ENCODE measurements at regions not wholly inside any gene's neighbourhood (a gene's known extent, or its start where the extent isn't known, plus 50 kb on each side); places are given as distances from the start of the nearest gene placed in this dataset.

GRCh38 chr16:73197598-73197997 lies 149.7 kb upstream of the ZFHX3 start:
- no peaks in the 10 kb centered on the region for H3K9me2 ChIP-seq (ENCODE audit: insufficient read depth)
- no peak overlapping the region for H2AFZ ChIP-seq
- Mint-ChIP-seq H3K4me1 (peaks cover 2% of the 10 kb centered on the region; the same call in 2 of the 3 replicates), H3K27ac (no peak overlapping the region), H3K4me3 (no peak overlapping the region), H3K9me3 (peaks cover 1% of the 10 kb centered on the region; the same call in 1 of the 3 replicates), H3K36me3 (ENCODE audit: low read depth) (no peaks in the 10 kb centered on the region), H3K27me3 (ENCODE audit: insufficient read depth, low read depth, poor library complexity) (peaks cover under 1% of the 10 kb centered on the region)
- no peak overlapping the region for H3K4me3 ChIP-seq
- H3K79me2 ChIP-seq (replicated peaks; ENCODE audit: insufficient read depth), result no peaks in the 10 kb centered on the region
- H3K36me3 ChIP-seq (ENCODE audit: insufficient read depth), result no peaks in the 10 kb centered on the region
- no peak overlapping the region for H3K27ac ChIP-seq (ENCODE audit: low read depth)
- no peaks in the 10 kb centered on the region for H4K20me1 ChIP-seq (replicated peaks; ENCODE audit: insufficient read depth)
- DNase-seq (ENCODE audit: low spot score), result no peak
- no peaks in the 10 kb centered on the region for H3K4me1 ChIP-seq (ENCODE audit: insufficient read depth)
- no peak overlapping the region for H3K4me2 ChIP-seq
- no peaks in the 10 kb centered on the region for H3F3A ChIP-seq (replicated peaks; ENCODE audit: low read depth)
- TF ChIP-seq NANOG (IDR thresholded peaks at IDR 0.05; ENCODE audit: borderline replicate concordance), result no peak
- no peak for TF ChIP-seq JUNB (IDR thresholded peaks at IDR 0.05; ENCODE audit: unreplicated experiment)
- TF ChIP-seq ETS1 (IDR thresholded peaks at IDR 0.05), result no peak
- TF ChIP-seq CREB1 (CRISPR knock-in tag; IDR thresholded peaks at IDR 0.05; ENCODE audit: low read depth), result no peak
- no peak for TF ChIP-seq STAT1 (IDR thresholded peaks at IDR 0.05; ENCODE audit: unreplicated experiment)
- H3K27me3 ChIP-seq (ENCODE audit: insufficient read depth), result no peaks in the 10 kb centered on the region
- no peak for ATAC-seq

- H3K4me3 ChIP-seq, result no peak overlapping the region
- H3K27ac Mint-ChIP-seq, result no peak overlapping the region
- H3F3A ChIP-seq (replicated peaks; ENCODE audit: low read depth), result no peaks in the 10 kb centered on the region
- peak; percentile 92 for DNase-seq (ENCODE audit: low spot score)
- ATAC-seq, result peak; percentile 98
- no peak overlapping the region for H2AFZ ChIP-seq
- H3K9me3 Mint-ChIP-seq, result no peaks in the 10 kb centered on the region
- H3K27me3 Mint-ChIP-seq (ENCODE audit: insufficient read depth, low read depth, poor library complexity), result peaks cover 4% of the 10 kb centered on the region
- no peak overlapping the region for H3K4me2 ChIP-seq
- H3K4me1 Mint-ChIP-seq, result peaks cover 10% of the 10 kb centered on the region
- no peaks in the 10 kb centered on the region for H3K79me2 ChIP-seq (replicated peaks; ENCODE audit: insufficient read depth)
- no peaks in the 10 kb centered on the region for H4K20me1 ChIP-seq (replicated peaks; ENCODE audit: insufficient read depth)
- no peaks in the 10 kb centered on the region for H3K36me3 Mint-ChIP-seq (ENCODE audit: low read depth)
- no peaks in the 10 kb centered on the region for H3K4me1 ChIP-seq (ENCODE audit: insufficient read depth)
- no peaks in the 10 kb centered on the region for H3K36me3 ChIP-seq (ENCODE audit: insufficient read depth)
- no peaks in the 10 kb centered on the region for H3K27me3 ChIP-seq (ENCODE audit: insufficient read depth)
- H3K4me3 Mint-ChIP-seq, result no peak overlapping the region
- no peak overlapping the region for H3K27ac ChIP-seq (ENCODE audit: low read depth)
- no peaks in the 10 kb centered on the region for H3K9me2 ChIP-seq (ENCODE audit: insufficient read depth)
- TF ChIP-seq ETS1 (IDR thresholded peaks at IDR 0.05) (no peak), ZNF331 (CRISPR knock-in tag; IDR thresholded peaks at IDR 0.05; ENCODE audit: low read depth) (no peak), ZNF462 (CRISPR knock-in tag; IDR thresholded peaks at IDR 0.05) (no peak), EZH2 (IDR thresholded peaks at IDR 0.05; ENCODE audit: low read depth, unreplicated experiment) (no peak), STAT1 (IDR thresholded peaks at IDR 0.05; ENCODE audit: unreplicated experiment) (no peak), EZH2phosphoT487 (IDR thresholded peaks at IDR 0.05; ENCODE audit: unreplicated experiment) (no peak), CTCF (conservative IDR thresholded peaks at IDR 0.05; ENCODE audit: low read depth in 2 of 2) (peak; percentile 69 to 94)
Measured at GRCh38 chr16:73196670-73197069, 148.7 kb upstream of the ZFHX3 start.
